Skin of body (tissue), 1 donor: ENCODE measurements at regions not wholly inside any gene's neighbourhood (a gene's known extent, or its start where the extent isn't known, plus 50 kb on each side); places are given as distances from the start of the nearest gene placed in this dataset.
"Not testable (repeated sequence)": the region's sequence is repeated elsewhere in the genome, so short reads cannot be mapped to it uniquely, and the experiment has no call there.

ENCODE experiments used
- DNase-seq: peaks from one replicate; lab custom pipeline; 2025; lab: John Stamatoyannopoulos, UW

GRCh38 chr1:65581119-65581518, 160.7 kb downstream of the LEPR start:
- DNase-seq: no peak

GRCh38 chr1:65584399-65584798, 163.9 kb downstream of the LEPR start:
- no peak for DNase-seq

- DNase-seq: no peak
Observed at GRCh38 chr1:65590279-65590678, 169.8 kb downstream of the LEPR start.

- DNase-seq: no peak
Observed at GRCh38 chr1:65593516-65593915, 173.0 kb downstream of the LEPR start.

GRCh38 chr1:65595724-65596123, 175.3 kb downstream of the LEPR start:
- no peak for DNase-seq

GRCh38 chr1:65596768-65597167, 176.3 kb downstream of the LEPR start:
- DNase-seq: no peak

GRCh38 chr1:65605621-65606020, 185.2 kb downstream of the LEPR start:
- DNase-seq: no peak

- no peak for DNase-seq
Observed at GRCh38 chr1:65606426-65606825, 186.0 kb downstream of the LEPR start.

- DNase-seq: no peak
Observed at GRCh38 chr1:65613884-65614283, 178.8 kb upstream of the PDE4B start.

GRCh38 chr1:65615859-65616258, 176.8 kb upstream of the PDE4B start:
- no peak for DNase-seq

- not testable (repeated sequence) for DNase-seq
Observed at GRCh38 chr1:65621721-65622120, 171.0 kb upstream of the PDE4B start.

GRCh38 chr1:65623895-65624294, 168.8 kb upstream of the PDE4B start:
- DNase-seq: no peak

GRCh38 chr1:65625528-65625927, 167.2 kb upstream of the PDE4B start:
- no peak for DNase-seq

- DNase-seq: no peak
Observed at GRCh38 chr1:65626003-65626402, 166.7 kb upstream of the PDE4B start.

GRCh38 chr1:65629788-65630187, 162.9 kb upstream of the PDE4B start:
- DNase-seq: no peak

GRCh38 chr1:65630855-65631254, 161.8 kb upstream of the PDE4B start:
- DNase-seq: no peak

- DNase-seq: no peak
Observed at GRCh38 chr1:65632235-65632634, 160.5 kb upstream of the PDE4B start.

GRCh38 chr1:65640046-65640445, 152.6 kb upstream of the PDE4B start:
- DNase-seq: no peak

- DNase-seq: not testable (repeated sequence)
Observed at GRCh38 chr1:65649185-65649584, 143.5 kb upstream of the PDE4B start.

GRCh38 chr1:65650682-65651081, 142.0 kb upstream of the PDE4B start:
- no peak for DNase-seq

- not testable (repeated sequence) for DNase-seq
Observed at GRCh38 chr1:65654526-65654925, 138.2 kb upstream of the PDE4B start.

- DNase-seq: not testable (repeated sequence)
Observed at GRCh38 chr1:65657609-65658008, 135.1 kb upstream of the PDE4B start.

- no peak for DNase-seq
Observed at GRCh38 chr1:65658122-65658521, 134.6 kb upstream of the PDE4B start.

GRCh38 chr1:65668368-65668767, 124.3 kb upstream of the PDE4B start:
- no peak for DNase-seq
